NCI-H2029 (cell line): ENCODE measurements at regions not wholly inside any gene's neighbourhood (a gene's known extent, or its start where the extent isn't known, plus 50 kb on each side); places are given as distances from the start of the nearest gene placed in this dataset.
"Not testable (repeated sequence)": the region's sequence is repeated elsewhere in the genome, so short reads cannot be mapped to it uniquely, and the experiment has no call there.

ENCODE experiments used
- DNase-seq: peaks from one replicate; lab custom pipeline; 2025; lab: John Stamatoyannopoulos, UW

DNA sequence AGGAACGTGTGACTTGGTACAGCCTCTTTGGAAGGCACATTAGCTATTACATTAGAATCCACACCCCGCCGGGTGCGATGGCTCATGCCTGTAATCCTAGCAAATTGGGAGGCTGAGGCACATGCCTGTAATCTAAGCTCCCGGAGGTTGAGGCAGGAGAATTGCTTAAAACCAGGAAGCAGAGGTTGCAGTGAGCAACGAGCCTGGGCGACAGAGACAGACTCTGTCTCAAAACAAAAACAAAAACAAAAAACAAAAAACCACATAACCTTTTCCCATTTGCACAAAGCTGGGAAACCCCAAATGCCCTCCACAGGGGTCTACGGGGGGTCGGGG is 82.7 kb upstream of the METTL9 start:
- DNase-seq, result not testable (repeated sequence)

DNA sequence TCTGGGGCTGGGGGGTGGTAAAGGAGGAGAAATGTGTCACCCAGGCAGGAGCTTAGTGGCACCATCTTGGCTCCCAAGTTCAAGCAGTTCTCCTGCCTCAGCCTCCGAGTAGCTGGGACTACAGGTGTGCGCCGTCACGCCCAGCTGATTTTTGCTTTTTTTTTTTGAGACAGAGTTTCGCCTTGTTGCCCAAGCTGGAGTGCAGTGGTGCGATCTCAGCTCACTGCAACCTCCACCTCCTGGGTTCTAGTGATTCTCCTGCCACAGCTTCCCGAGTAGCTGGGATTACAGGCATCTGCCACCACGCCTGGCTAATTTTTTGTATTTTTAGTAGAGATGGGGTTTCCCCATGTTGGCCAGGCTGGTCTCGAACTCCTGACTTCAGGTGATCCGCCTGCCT is 82.1 kb upstream of the METTL9 start:
- not testable (repeated sequence) for DNase-seq

DNA sequence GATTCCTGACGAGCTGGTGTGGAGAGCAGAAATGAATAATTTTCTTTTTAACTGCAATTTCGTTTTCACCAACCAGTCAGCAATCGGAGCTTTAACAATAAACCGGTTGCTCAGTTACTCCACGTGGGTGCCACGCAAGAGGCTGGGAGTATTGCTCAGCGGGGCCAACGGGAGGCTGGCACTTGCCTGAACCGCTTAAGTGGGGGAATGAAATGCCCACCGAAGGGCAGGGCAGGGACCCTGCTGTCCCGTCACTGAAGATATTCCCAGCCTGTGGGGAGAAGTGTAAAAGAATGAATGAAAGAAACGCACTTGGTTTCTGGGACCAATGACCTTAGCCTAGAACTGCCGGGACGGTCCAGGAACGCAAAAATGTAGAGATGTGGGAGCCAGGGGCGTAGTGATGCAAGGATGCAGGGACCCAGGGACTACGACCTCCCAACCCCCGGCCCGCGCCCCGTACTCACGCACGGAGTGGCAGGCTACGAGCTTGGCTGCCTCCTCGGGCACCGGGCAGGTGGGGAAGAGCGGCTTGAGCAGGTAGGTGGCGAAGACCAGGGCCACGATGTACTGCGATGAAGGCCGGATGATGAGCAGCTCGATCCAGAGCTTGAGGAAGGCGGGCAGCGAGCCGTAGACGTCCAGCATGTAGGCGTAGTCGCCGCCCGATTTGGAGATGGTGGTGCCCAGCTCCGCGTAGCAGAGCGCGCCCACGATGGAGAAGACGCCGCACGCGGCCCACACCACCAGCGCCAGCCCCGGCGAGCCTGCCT is 79.8 kb upstream of the METTL9 start:
- not testable (repeated sequence) for DNase-seq

DNA sequence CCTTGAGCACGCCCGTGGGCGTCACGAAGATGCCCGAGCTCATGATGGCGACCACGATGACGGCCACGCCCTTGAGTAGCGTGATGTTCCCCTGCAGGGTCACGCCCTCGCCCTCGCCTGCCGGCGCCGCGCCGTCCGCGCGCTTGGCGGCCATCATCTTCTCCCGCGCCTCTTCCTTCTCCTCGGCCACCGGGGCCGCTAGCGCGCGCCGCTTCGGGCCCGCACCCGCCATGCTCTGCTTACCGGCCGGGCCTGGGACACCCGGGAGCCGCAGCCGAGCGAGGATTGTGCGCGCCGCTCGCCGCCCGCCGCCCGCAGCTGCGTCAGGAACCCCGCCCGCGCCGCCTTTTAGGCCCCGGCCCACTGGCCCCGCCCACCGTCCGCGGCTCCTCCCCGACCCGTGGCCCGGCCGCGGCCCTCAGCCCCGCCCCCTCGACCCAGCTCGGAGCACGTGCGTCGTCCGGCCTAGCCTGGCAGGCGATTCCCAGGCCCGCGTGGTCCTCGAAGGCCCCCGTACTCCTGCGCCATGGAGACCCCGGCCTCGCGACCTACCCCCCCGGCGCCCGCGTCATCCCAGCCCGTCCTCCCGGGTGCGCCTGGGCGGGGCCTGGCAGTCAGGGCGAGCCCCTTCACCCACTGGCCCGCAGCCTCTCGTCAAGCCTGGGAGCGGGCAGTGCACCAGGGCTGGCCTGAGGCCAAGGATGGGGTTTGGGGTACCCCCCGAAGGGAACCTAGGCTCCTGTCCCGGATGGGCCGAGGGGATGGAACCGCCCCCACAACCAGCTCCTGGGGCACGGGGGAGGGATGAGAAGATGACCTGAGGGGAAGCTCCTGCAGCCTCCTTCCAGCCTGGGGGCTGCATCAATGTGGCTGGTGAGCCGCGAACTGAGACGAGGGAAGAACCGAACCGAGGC is 79.0 kb upstream of the METTL9 start:
- peak; percentile 83 for DNase-seq

DNA sequence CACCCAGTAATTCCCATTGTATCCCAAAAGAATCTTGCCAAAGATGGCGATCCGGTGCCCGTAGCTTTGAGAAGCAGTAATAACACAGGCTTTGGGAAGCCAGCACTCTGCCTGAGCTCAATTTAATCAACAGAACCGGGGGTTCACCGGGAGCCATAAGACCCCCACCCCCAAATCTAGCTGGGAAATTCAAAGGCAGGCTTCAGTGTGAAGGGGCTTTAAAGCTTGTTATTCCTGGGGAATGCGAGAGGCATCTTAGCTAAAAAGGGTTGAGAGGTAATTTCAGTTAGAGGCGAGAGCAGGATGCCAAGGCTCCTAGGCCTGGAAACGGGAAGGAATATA is 78.4 kb upstream of the METTL9 start:
- DNase-seq, result not testable (repeated sequence)

DNA sequence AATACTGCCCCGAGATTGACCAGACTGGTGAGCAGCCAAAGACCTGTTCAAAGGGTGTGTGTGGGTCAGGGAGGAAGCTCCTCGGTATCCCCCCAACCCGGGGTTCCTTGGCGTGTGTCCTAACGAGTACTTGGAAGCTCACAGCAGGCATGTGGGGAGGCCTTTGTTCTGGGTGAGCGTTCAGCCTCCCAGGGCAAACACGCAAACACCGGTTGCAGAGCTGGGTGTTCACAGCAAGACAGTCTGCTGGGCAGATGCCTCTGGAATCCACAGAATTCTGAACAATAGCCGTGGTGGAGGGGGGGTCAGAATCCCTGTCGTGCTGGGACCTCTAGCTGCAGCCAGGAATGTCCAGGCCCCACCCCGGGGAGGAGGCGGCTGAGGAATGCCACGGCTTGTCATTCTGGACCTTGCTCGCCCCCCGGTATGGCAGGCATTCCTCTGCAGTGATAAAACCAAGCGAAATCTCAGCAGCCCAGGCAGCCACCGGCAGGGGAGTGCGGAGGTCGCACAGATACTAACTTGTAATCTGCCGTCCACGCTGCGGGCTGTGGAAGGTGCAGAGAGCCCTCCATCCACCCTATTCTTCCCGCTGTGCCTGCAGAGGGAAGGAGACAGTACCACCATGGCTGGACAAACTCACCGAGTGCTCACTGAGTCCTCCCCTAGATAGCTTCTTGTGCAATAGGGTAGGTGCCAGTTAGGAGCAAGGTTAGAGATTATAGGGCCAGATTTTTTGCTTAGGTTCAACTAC is 77.8 kb upstream of the METTL9 start:
- not testable (repeated sequence) for DNase-seq

DNA sequence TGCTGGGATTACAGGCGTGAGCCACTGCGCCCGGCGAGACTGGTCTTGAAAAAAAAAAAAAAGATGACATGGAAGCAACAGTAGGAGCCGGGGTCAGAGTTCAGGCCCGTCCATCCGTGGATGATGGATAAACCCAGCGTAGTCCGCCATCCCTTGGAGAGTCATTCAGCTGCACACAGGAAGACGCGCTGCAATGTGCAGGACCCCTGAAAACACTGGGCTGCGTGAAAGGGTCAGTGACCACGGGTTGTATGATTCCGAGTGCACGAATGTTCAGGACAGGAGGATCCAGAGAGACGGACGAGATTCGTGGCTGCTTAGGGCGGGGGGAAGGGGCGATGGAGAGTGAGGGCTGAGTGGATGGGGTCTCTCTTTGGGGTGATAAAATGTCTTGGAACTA is 76.5 kb upstream of the METTL9 start:
- not testable (repeated sequence) for DNase-seq

DNA sequence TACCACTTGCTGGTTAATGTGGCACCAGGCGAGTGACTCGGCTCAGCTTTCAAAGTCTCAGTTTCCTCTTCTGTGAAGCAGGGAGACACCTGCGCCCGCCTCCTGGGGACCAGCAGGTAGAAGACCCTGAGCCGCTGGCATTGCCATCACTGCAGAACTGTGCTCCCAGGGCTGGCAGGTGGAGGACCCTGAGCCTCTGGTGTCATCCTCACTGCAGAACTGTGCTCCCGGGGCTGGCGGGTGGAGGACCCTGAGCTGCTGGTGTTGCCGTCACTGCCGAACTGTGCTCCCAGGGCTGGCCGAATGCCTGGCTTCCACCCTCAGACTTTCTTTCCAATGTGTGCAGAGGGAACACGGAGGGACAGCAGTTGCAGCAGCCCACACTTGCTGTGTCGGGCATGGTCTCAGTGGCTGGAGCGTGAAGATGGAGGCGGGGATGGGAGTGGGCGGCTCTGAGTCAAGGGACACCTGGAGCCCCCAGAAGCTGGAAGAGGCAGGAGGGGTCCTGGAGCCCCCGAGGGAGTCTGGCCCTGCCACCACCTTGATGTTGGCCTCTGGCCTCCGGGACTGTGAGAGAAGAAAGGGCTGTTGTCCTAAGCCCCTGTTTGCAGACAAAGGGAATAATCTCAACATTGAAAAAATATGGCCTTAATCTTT is 75.8 kb upstream of the METTL9 start:
- DNase-seq, result no peak

DNA sequence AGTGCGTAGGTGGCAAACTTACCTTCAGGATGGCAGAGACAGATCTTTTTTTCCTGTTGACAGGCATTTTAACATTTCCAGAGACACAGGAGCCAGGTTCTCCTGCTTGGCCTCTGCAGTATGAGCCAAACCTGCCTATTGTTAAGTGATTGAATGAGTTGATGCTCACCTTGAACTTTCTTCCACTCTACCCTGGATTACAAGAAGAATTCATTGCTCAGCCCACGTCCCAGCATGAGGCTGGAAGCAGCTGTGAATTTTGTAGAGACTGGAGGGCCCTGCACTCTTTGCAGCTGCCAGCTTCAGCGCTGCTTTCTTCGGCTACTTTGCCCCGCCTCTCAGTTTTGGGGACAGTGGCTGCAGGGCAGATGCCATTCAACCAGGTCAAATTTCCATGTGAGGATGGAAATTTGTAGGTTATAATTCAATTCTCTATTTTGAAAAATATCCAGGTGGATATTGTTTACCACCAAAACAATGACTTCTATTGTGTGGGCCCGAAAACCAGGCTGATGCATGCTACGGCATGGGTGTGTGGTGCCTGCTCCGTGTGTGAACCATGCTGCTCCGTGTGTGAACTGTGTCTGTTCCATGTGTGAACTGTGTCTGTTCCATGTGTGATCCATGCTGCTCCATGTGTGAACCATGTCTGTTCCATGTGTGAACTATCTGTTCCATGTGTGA is 75.2 kb upstream of the METTL9 start:
- DNase-seq, result no peak

DNA sequence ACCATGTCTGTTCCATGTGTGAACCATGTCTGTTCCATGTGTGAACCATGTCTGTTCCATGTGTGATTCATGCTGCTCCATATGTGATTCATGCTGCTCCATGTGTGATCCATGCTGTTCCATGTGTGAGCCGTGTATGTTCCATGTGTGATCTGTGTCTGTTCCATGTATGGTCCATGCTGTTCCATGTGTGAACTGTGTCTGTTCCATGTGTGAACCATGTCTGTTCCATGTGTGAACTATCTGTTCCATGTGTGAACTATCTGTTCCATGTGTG is 74.7 kb upstream of the METTL9 start:
- DNase-seq, result not testable (repeated sequence)

DNA sequence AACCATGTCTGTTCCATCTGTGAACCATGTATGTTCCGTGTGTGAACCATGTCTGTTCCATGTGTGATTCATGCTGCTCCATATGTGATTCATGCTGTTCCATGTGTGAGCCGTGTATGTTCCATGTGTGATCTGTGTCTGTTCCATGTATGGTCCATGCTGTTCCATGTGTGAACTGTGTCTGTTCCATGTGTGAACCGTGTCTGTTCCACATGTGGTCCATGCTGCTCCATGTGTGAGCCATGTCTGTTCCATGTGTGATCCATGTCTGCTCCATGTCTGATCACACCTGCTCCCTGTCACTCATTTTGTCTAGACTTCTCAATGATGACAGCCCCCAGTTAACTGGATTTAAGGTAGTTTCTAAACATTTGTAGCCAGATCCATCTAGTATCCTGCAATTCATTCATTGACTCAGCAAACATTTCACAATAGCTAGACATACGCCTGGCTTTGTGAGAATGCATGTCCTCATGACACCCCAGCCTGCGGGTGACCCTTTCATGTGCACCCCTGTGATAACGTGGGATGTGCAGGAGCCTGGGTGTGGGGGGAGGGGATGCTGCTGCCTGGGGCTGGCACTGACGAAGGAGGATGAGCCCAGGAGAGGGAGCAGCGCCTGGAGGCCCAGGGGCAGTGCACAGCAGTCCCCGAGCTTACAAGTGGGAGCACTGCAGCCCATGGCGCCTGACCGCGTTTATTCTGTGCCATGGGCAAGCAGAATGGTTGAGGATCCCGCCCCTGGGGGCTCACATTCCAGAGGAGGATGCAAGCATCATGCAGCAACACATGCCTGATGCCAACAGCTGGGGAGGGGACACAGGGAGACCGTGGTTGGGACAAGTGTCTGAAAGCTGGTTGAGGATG is 74.1 kb upstream of the METTL9 start:
- DNase-seq, result not testable (repeated sequence)

DNA sequence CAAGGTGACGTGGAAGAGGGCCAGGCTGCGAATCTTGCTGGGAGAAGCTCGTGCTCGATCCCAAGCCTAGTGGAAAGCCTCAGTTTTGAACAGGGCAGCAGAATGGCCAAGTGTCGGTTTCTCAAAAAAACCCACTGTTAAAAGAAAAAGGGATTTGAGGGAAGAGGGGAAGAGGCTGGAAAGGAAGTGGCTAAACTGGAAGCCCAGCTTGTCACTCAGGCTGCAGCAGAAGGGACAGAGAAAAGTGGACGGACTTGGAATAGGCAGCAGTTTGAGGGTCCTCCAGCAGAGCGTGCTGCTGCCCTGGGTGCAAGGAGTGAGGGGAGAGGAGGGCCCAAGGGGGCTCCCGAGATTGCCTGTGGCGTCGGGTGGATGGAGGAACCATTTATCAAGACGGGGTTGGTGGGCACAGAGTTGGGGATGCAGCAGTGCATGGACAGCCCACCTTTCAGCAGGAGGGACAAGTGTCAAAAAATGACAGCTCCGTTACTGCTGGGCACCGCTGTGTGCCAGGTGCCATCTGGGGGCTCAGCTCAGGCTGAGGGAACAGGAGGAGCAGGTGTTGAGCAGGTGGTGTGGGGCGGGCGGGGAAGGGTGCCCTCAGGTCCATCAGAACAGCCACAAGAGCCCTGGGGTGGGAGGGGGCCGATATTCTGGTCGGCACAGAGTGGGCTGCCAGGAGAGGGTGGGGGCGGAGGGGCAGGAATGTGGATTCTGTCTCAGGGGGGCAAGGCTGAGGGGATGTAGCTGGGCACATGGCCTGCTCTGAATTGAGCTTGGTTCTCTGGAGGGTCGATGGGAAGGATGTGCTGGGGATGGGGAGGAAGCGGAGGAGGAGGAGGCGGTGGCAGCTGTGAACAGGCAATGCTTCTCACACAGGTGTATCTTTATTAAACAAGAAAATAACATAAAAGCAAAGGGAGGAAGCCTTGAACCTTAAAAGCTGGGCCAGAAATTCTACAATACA is 73.1 kb upstream of the METTL9 start:
- DNase-seq, result not testable (repeated sequence)

DNA sequence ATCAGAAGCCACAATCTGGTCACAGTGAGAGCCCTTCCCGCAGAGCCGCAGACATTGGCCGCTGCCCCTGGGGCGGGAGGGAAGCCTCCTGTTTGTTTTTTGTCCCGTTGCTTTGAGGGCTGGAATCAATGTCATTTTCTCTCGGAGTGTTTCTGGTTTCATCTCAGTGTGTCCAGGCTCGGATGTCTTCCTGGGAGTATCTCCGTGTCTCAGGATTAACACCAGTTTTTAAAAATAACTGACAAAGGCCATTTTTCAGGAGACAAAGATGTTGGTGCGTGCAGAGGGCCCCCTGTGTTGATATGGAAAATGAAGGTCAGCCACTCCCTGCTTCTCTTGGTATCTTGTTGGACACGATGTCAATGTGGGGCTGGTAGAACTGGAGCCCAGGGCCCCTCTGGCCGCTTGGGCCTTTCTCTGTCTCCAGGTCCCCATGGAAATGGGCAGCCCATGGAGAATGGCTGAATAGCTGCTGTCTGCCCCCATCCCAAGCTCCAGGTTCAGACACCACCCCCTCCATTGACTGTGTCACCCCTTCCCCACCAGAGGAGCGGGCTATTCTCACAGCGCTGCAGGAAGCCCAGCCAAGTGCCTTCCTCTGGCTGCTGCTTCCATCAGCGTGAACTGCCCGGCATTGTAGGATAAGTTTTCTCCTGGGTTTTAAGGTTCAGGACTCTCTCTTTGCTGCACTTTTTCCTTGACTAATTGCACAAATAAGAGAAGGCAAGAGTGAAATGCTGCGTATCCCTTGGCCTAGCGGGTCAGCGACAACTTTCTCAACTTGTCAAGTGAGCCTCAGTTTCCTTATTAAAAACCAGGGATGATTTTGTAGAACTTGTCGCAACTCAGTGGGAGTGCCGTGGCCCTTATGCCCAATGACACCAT is 72.2 kb upstream of the METTL9 start:
- no peak for DNase-seq

DNA sequence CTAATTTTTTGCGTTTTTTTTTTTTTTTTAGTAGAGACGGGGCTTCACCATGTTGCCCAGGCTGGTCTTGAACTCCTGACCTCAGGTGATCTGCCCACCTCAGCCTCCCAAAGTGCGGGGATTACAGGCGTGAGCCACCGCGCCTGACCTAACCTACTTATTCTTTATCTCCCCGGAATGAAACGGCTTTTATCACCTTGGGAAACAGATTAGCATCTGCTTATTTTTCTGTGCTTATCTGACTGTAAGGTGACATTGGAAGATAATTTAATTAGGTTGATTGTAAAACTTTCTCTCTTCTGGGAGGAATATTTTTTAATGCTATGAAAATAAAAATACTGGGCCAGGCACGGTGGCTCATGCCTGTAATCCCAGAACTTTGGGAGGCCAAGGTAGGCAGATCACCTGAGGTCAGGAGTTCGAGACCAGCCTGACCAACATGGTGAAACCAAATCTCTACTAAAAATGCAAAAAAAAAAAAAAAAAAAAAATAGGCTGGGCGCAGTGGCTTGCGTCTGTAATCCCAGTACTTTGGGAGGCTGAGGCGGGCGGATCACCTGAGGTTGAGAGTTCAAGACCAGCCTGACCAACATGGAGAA is 70.2 kb upstream of the METTL9 start:
- DNase-seq, result not testable (repeated sequence)

DNA sequence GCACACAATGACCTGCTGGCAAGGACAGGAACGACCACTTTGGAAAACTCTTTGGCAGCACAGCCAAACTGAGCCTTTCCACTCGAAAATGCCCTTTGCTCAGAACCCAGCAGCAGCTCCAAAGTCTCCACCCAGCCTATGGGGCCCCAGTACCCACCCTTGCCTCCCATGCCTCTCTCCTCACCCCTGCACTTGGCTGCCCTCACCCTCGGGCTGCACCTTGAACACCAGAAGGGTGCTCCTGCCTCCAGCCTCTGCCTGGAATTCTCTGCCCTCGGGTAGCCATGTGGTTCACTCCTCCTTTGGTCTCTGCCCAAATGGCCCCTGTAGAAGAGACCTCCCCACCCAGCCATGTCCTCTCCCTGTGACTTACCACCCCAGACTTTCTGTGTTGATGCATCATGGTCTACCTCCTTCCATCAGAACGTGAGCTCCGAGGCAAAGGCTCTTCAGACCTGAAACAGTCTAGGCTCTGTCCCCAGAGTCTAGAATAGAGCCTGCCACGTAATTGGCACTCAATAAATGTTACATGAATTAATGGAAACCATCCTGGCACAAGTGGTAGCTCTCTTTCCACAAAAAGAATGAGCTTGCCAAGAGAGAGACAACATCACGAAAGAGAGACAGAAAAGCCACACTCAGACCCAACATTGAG is 68.5 kb upstream of the METTL9 start:
- DNase-seq, result not testable (repeated sequence)

DNA sequence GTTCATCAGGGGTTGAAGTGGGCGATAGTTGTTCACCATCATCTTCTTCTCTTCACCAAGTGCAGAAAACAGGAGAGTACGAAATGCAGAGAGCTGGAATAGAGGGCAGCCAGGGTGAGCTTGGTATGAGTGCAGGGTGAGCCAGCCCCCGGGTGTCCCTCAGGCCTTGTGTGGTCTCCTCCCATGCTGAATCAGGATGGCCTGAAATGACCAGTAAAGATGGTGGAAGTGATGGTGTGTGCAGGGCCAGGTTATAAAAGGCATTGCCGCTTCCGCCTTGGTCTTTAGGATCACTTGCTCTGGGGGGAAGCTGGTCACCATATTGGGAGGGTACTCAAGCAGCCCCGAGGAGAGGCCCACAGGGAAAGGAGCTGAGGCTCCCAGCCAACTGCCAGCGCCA is 66.4 kb upstream of the METTL9 start:
- not testable (repeated sequence) for DNase-seq

DNA sequence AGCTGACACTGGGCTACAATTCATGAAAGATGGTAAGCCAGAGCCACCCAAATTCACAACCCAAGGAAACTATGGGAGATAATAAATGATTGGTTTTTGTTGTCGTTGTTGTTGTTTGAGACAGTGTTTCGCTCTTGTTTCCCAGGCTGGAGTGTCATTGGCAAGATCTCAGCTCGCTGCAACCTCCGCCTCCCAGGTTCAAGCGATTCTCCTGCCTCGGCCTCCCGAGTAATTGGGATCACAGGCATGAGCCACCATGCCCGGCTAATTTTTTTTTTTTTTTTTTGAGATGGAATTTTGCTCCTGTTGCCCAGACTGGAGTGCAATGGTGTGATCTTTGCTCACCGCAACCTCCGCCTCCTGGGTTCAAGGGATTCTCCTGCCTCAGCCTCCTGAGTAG is 65.9 kb upstream of the METTL9 start:
- DNase-seq, result not testable (repeated sequence)

DNA sequence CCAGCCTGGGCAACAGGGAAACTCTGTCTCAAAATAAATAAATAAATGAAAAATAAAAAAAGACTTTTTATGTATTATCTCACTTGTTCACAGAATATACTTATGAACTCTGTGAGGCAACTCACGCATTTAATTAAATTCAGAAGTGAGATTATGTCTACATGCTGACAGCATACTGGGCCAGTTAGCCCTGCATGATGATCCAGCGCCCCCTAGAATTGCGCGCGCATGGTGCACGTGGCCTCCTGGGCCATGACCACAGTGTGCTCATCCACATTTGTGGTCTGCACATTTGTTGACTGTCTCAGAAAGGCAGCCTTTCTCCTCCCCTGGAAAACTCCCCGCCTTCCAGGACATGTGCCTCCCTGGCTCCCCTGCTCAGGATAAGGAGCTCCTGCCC is 64.8 kb upstream of the METTL9 start:
- DNase-seq, result not testable (repeated sequence)
